ENCODE measurements at regions not wholly inside any gene's neighbourhood (a gene's known extent, or its start where the extent isn't known, plus 50 kb on each side); places are given as distances from the start of the nearest gene placed in this dataset.

GRCh38 chr12:89909753-89910152, 201.1 kb upstream of the ATP2B1 start:
- H3K36me3 Mint-ChIP-seq (ENCODE audit: low read depth), result peaks cover 5% of the 10 kb centered on the region
- no peak overlapping the region for H3K4me3 Mint-ChIP-seq
- ATAC-seq (ENCODE audit: low read depth) (no peak), DNase-seq (no peak)
- no peaks in the 10 kb centered on the region for H3K4me1 Mint-ChIP-seq
- CTCF ChIA-PET, result no interaction called here
- H3K27ac Mint-ChIP-seq, result no peak overlapping the region
- POLR2A ChIA-PET, result interaction anchor here (1.7 kb wide), 1 partner anchor 15 kb away, joined by 3 read pairs; no protein-coding TSS in a partner anchor
- no peaks in the 10 kb centered on the region for H3K27me3 Mint-ChIP-seq
- no peak for TF ChIP-seq CTCF (IDR thresholded peaks at IDR 0.05)
- peaks cover 22% of the 10 kb centered on the region for H3K9me3 Mint-ChIP-seq
- intact Hi-C loops (cut with micrococcal nuclease), result no loop called here

- ChIA-PET CTCF (no interaction called here), POLR2A (no interaction called here)
- DNase-seq (no peak), ATAC-seq (ENCODE audit: low read depth) (no peak)
- intact Hi-C loops (cut with micrococcal nuclease), result loop anchor here (2.0 kb wide), 2 partner anchors 13 to 15 kb away; no protein-coding TSS in a partner anchor
- Mint-ChIP-seq H3K27ac (no peak overlapping the region), H3K9me3 (peaks cover 20% of the 10 kb centered on the region), H3K36me3 (ENCODE audit: low read depth) (peaks cover 3% of the 10 kb centered on the region), H3K27me3 (no peaks in the 10 kb centered on the region), H3K4me1 (no peaks in the 10 kb centered on the region), H3K4me3 (no peak overlapping the region)
- TF ChIP-seq CTCF (IDR thresholded peaks at IDR 0.05), result no peak
These were observed 199.0 kb upstream of the ATP2B1 start for GRCh38 chr12:89907659-89908058.

GRCh38 chr12:89906824-89907223, 198.2 kb upstream of the ATP2B1 start:
- ChIA-PET CTCF (no interaction called here), POLR2A (no interaction called here)
- Mint-ChIP-seq H3K27me3 (no peaks in the 10 kb centered on the region), H3K4me3 (no peak overlapping the region), H3K4me1 (peaks cover 7% of the 10 kb centered on the region), H3K36me3 (ENCODE audit: low read depth) (no peaks in the 10 kb centered on the region), H3K9me3 (peaks cover 15% of the 10 kb centered on the region), H3K27ac (no peak overlapping the region)
- intact Hi-C loops (cut with micrococcal nuclease), result loop anchor here (2.0 kb wide), 2 partner anchors 14 kb away; no protein-coding TSS in a partner anchor
- no peak for TF ChIP-seq CTCF (IDR thresholded peaks at IDR 0.05)
- DNase-seq, result no peak
- no peak for ATAC-seq (ENCODE audit: low read depth)

- no peaks in the 10 kb centered on the region for H3K36me3 Mint-ChIP-seq (ENCODE audit: low read depth)
- peaks cover 13% of the 10 kb centered on the region for H3K9me3 Mint-ChIP-seq
- POLR2A ChIA-PET, result no interaction called here
These were observed 197.5 kb upstream of the ATP2B1 start for GRCh38 chr12:89906178-89906577.

More at GRCh38 chr12:89906178-89906577, 197.5 kb upstream of the ATP2B1 start:
- Mint-ChIP-seq H3K27ac (no peak overlapping the region), H3K4me1 (peaks cover 8% of the 10 kb centered on the region), H3K4me3 (no peak overlapping the region), H3K27me3 (no peaks in the 10 kb centered on the region)
- ATAC-seq (ENCODE audit: low read depth) (no peak), DNase-seq (no peak)
- TF ChIP-seq CTCF (IDR thresholded peaks at IDR 0.05), result no peak
- CTCF ChIA-PET, result no interaction called here
- intact Hi-C loops (cut with micrococcal nuclease), result loop anchor here (2.0 kb wide), 2 partner anchors 13 to 15 kb away; no protein-coding TSS in a partner anchor

All from activated B cell treated with CpG ODN at 0.5 μM for 24 hours (primary cell).